WTC11 (cell line): ENCODE measurements at regions not wholly inside any gene's neighbourhood (a gene's known extent, or its start where the extent isn't known, plus 50 kb on each side); places are given as distances from the start of the nearest gene placed in this dataset.

ENCODE experiments used
- AR ChIP-seq: fragments of 250-450 bp; sonication (Bioruptor Pico); IDR thresholded peaks from 2 replicates; pipeline ENCODE4 v1.9.0; 2021; ENCODE audit warnings: mild to moderate bottlenecking
- ATF2 ChIP-seq: sonication (generic); formaldehyde crosslinking; IDR thresholded peaks from 2 replicates; pipeline ENCODE4 v1.8.1; 2022; ENCODE audit warnings: low read depth, missing genetic modification reagents, borderline replicate concordance
- CDX4 ChIP-seq: fragments of 250-450 bp; sonication (Bioruptor Pico); IDR thresholded peaks from 2 replicates; pipeline ENCODE4 v1.9.0; 2021; ENCODE audit warnings: moderate library complexity, mild to moderate bottlenecking, inconsistent platforms, borderline replicate concordance
- CTCF ChIP-seq: fragments of 200-600 bp; IDR thresholded peaks from 2 replicates; pipeline ENCODE4 v1.8.0; 2022; ENCODE audit warnings: antibody characterized with exemption
- ESRRA ChIP-seq: sonication (generic); formaldehyde crosslinking; IDR thresholded peaks from 2 replicates; pipeline ENCODE4 v1.8.1; 2022; ENCODE audit warnings: mild to moderate bottlenecking, missing genetic modification reagents, borderline replicate concordance
- FOXK1 ChIP-seq: sonication (generic); formaldehyde crosslinking; IDR thresholded peaks from 2 replicates; pipeline ENCODE4 v1.8.0; 2022; ENCODE audit warnings: mild to moderate bottlenecking, moderate library complexity, missing genetic modification reagents
- MLX ChIP-seq: sonication (generic); formaldehyde crosslinking; IDR thresholded peaks from 2 replicates; pipeline ENCODE4 v1.8.1; 2023; ENCODE audit warnings: mild to moderate bottlenecking, missing genetic modification reagents, moderate library complexity
- NR3C1 ChIP-seq: sonication (generic); formaldehyde crosslinking; conservative IDR thresholded peaks from 2 replicates; pipeline ENCODE4 v1.8.1; 2023; ENCODE audit warnings: low read depth, mild to moderate bottlenecking, missing genetic modification reagents
- PRDM15 ChIP-seq: sonication (generic); formaldehyde crosslinking; IDR thresholded peaks from 2 replicates; pipeline ENCODE4 v1.8.0; 2022; ENCODE audit warnings: missing genetic modification reagents
- ZBTB43 ChIP-seq: sonication (generic); formaldehyde crosslinking; IDR thresholded peaks from 2 replicates; pipeline ENCODE4 v1.8.1; 2023; ENCODE audit warnings: mild to moderate bottlenecking, missing genetic modification reagents
- ZNF281 ChIP-seq: sonication (generic); formaldehyde crosslinking; IDR thresholded peaks from 2 replicates; pipeline ENCODE4 v1.8.0; 2023; ENCODE audit warnings: mild to moderate bottlenecking, missing genetic modification reagents
- ZNF396 ChIP-seq: fragments of 250-450 bp; sonication (Bioruptor Pico); IDR thresholded peaks from 2 replicates; pipeline ENCODE4 v1.8.0; 2021; ENCODE audit warnings: mild to moderate bottlenecking, moderate library complexity, borderline replicate concordance

GRCh38 chr3:59308684-59309083, 258.9 kb upstream of the CFAP20DC start:
- no peak for TF ChIP-seq PRDM15 (CRISPR knock-in tag)
- TF ChIP-seq ZNF396 (CRISPR knock-in tag): no peak
- no peak for TF ChIP-seq CTCF
- no peak for TF ChIP-seq MLX (CRISPR knock-in tag)
- TF ChIP-seq FOXK1 (CRISPR knock-in tag): no peak
- TF ChIP-seq ESRRA (CRISPR knock-in tag): no peak
- no peak for TF ChIP-seq ZBTB43 (CRISPR knock-in tag)
- TF ChIP-seq AR: no peak
- TF ChIP-seq CDX4 (CRISPR knock-in tag): no peak
- no peak for TF ChIP-seq ZNF281 (CRISPR knock-in tag)
- no peak for TF ChIP-seq NR3C1
- no peak for TF ChIP-seq ATF2
